ENCODE measurements at regions not wholly inside any gene's neighbourhood (a gene's known extent, or its start where the extent isn't known, plus 50 kb on each side); places are given as distances from the start of the nearest gene placed in this dataset.

DNA sequence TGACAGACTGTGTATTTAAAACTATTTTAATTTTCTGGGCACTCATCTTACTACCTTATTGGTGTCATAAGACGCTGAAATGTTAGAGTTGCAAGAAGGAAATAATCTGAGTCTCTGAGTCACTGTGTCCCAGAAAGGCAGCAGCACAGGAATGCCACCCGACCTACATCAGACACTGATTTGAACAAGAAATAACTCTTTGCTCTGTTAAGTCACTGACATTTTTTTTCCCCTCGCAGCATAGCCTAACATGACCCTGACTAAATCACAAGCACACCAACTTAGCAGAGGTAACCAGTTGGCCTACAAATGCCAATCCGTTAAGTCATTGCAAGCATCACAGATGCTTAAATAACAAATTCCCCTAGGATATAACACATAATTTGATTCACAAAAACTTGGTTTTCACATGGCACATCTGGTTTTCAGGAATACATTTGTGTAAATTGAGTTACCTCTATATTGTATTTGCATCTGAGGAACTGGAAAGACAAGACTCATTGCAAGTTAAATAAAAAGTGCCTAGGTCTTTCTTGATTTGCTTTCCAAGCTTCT, 349.1 kb downstream of the SEC16B start:
- TF ChIP-seq, protein P1, sequence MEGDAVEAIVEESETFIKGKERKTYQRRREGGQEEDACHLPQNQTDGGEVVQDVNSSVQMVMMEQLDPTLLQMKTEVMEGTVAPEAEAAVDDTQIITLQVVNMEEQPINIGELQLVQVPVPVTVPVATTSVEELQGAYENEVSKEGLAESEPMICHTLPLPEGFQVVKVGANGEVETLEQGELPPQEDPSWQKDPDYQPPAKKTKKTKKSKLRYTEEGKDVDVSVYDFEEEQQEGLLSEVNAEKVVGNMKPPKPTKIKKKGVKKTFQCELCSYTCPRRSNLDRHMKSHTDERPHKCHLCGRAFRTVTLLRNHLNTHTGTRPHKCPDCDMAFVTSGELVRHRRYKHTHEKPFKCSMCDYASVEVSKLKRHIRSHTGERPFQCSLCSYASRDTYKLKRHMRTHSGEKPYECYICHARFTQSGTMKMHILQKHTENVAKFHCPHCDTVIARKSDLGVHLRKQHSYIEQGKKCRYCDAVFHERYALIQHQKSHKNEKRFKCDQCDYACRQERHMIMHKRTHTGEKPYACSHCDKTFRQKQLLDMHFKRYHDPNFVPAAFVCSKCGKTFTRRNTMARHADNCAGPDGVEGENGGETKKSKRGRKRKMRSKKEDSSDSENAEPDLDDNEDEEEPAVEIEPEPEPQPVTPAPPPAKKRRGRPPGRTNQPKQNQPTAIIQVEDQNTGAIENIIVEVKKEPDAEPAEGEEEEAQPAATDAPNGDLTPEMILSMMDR (conservative IDR thresholded peaks at IDR 0.05; ENCODE audit: low read depth, low read length), result no peak
- TF ChIP-seq CEBPB (IDR thresholded peaks at IDR 0.05; ENCODE audit: low read depth, low read length), result no peak
- TF ChIP-seq RFX5 (IDR thresholded peaks at IDR 0.05; ENCODE audit: low read depth, low read length), result no peak
- no peak for TF ChIP-seq FOS (IDR thresholded peaks at IDR 0.05; ENCODE audit: low read depth, low read length)
- no peak for TF ChIP-seq MXI1 (IDR thresholded peaks at IDR 0.05; ENCODE audit: borderline replicate concordance, low read depth, low read length)
- TF ChIP-seq POLR2A (IDR thresholded peaks at IDR 0.05; ENCODE audit: low read depth, low read length), result no peak
